ENCODE measurements at regions not wholly inside any gene's neighbourhood (a gene's known extent, or its start where the extent isn't known, plus 50 kb on each side); places are given as distances from the start of the nearest gene placed in this dataset.
A peak's percentile ranks its signal among the peaks of the same experiment; 100 is the strongest.

- DNase-seq (ENCODE audit: low spot score), result no peak
- no peak for ATAC-seq
- H3K4me1 Mint-ChIP-seq, result peaks cover 11% of the 10 kb centered on the region
- no peaks in the 10 kb centered on the region for H3K36me3 Mint-ChIP-seq
- ChIA-PET CTCF (interaction anchor here (1.1 to 1.2 kb wide), 2 partner anchors 264 to 287 kb away, joined by 3 read pairs; no protein-coding TSS in a partner anchor), POLR2A (no interaction called here)
- TF ChIP-seq, protein P1, sequence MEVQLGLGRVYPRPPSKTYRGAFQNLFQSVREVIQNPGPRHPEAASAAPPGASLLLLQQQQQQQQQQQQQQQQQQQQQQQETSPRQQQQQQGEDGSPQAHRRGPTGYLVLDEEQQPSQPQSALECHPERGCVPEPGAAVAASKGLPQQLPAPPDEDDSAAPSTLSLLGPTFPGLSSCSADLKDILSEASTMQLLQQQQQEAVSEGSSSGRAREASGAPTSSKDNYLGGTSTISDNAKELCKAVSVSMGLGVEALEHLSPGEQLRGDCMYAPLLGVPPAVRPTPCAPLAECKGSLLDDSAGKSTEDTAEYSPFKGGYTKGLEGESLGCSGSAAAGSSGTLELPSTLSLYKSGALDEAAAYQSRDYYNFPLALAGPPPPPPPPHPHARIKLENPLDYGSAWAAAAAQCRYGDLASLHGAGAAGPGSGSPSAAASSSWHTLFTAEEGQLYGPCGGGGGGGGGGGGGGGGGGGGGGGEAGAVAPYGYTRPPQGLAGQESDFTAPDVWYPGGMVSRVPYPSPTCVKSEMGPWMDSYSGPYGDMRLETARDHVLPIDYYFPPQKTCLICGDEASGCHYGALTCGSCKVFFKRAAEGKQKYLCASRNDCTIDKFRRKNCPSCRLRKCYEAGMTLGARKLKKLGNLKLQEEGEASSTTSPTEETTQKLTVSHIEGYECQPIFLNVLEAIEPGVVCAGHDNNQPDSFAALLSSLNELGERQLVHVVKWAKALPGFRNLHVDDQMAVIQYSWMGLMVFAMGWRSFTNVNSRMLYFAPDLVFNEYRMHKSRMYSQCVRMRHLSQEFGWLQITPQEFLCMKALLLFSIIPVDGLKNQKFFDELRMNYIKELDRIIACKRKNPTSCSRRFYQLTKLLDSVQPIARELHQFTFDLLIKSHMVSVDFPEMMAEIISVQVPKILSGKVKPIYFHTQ (CRISPR knock-in tag; IDR thresholded peaks at IDR 0.05), result no peak
- no peak for TF ChIP-seq ATF2 (CRISPR knock-in tag; IDR thresholded peaks at IDR 0.05; ENCODE audit: borderline replicate concordance, low read depth)
- TF ChIP-seq GTF2I (CRISPR knock-in tag; conservative IDR thresholded peaks at IDR 0.05), result no peak
- no peak for TF ChIP-seq ETV6 (CRISPR knock-in tag; IDR thresholded peaks at IDR 0.05)
- no peak for TF ChIP-seq PREB (CRISPR knock-in tag; IDR thresholded peaks at IDR 0.05; ENCODE audit: borderline replicate concordance)
- TF ChIP-seq, protein P2, sequence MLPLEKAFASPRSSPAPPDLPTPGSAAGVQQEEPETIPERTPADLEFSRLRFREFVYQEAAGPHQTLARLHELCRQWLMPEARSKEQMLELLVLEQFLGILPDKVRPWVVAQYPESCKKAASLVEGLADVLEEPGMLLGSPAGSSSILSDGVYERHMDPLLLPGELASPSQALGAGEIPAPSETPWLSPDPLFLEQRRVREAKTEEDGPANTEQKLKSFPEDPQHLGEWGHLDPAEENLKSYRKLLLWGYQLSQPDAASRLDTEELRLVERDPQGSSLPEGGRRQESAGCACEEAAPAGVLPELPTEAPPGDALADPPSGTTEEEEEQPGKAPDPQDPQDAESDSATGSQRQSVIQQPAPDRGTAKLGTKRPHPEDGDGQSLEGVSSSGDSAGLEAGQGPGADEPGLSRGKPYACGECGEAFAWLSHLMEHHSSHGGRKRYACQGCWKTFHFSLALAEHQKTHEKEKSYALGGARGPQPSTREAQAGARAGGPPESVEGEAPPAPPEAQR (CRISPR knock-in tag; IDR thresholded peaks at IDR 0.05), result no peak
- TF ChIP-seq OVOL2 (CRISPR knock-in tag; IDR thresholded peaks at IDR 0.05; ENCODE audit: borderline replicate concordance), result no peak
- no peak for TF ChIP-seq NFYB (CRISPR knock-in tag; conservative IDR thresholded peaks at IDR 0.05; ENCODE audit: low read depth)
- H3K27me3 Mint-ChIP-seq (ENCODE audit: low read depth), result no peaks in the 10 kb centered on the region
- H3K27ac Mint-ChIP-seq, result no peak overlapping the region
- no peak overlapping the region for H3K4me3 Mint-ChIP-seq
- no peaks in the 10 kb centered on the region for H3K9me3 Mint-ChIP-seq
Measured at GRCh38 chr7:113424185-113424817, 305.9 kb upstream of the SMIM30 start.

DNA sequence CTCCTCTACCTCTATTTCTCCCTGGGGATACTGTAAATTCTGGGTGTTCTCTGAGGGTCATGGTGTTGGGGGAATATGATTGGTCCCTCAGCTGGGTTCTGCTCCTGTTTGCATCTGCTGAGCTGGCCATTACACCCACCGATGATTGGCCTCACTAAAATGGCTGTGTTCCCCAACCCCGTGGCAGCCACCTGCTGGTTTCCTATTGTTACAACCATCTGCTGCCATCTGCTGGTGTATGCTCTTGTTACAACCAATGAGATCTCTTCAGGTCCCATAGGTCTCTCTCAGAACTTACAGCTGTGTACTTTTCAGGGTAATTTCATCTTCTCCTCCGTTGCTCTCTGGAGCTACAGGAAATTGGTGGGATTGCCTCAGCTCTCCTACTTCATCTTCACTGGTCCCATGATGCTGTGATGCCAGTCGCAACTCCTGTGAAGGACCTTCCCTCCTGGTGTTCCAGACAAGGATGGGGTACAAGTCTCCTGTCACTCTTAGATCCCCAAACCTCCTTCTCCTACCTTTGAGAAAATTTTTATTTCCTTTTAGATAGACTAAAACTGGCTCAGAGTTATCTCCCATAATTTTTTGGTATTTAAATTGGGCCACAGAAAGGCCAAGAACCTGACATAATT lies 303.5 kb upstream of the SMIM30 start:
- DNase-seq (ENCODE audit: low spot score) (peak; percentile 84), ATAC-seq (peak; percentile 97)
- H3K4me3 Mint-ChIP-seq, result no peak overlapping the region
- TF ChIP-seq ZNF121 (CRISPR knock-in tag; IDR thresholded peaks at IDR 0.05), result peak; percentile 76; the same call in 1 of the 2 replicates
- peak; percentile 67 for TF ChIP-seq CTCF (IDR thresholded peaks at IDR 0.05)
- TF ChIP-seq ZNF396 (CRISPR knock-in tag; IDR thresholded peaks at IDR 0.05; ENCODE audit: borderline replicate concordance), result no peak
- TF ChIP-seq, protein P3, sequence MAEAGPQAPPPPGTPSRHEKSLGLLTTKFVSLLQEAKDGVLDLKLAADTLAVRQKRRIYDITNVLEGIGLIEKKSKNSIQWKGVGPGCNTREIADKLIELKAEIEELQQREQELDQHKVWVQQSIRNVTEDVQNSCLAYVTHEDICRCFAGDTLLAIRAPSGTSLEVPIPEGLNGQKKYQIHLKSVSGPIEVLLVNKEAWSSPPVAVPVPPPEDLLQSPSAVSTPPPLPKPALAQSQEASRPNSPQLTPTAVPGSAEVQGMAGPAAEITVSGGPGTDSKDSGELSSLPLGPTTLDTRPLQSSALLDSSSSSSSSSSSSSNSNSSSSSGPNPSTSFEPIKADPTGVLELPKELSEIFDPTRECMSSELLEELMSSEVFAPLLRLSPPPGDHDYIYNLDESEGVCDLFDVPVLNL (CRISPR knock-in tag; IDR thresholded peaks at IDR 0.05; ENCODE audit: borderline replicate concordance, low read depth), result no peak
- no peak for TF ChIP-seq SMAD4 (CRISPR knock-in tag; IDR thresholded peaks at IDR 0.05)
- TF ChIP-seq, protein P4, sequence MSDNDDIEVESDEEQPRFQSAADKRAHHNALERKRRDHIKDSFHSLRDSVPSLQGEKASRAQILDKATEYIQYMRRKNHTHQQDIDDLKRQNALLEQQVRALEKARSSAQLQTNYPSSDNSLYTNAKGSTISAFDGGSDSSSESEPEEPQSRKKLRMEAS (CRISPR knock-in tag; IDR thresholded peaks at IDR 0.05), result peak; percentile 48; the same call in 1 of the 2 replicates
- TF ChIP-seq, protein P5, sequence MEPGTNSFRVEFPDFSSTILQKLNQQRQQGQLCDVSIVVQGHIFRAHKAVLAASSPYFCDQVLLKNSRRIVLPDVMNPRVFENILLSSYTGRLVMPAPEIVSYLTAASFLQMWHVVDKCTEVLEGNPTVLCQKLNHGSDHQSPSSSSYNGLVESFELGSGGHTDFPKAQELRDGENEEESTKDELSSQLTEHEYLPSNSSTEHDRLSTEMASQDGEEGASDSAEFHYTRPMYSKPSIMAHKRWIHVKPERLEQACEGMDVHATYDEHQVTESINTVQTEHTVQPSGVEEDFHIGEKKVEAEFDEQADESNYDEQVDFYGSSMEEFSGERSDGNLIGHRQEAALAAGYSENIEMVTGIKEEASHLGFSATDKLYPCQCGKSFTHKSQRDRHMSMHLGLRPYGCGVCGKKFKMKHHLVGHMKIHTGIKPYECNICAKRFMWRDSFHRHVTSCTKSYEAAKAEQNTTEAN (CRISPR knock-in tag; IDR thresholded peaks at IDR 0.05), result no peak
- TF ChIP-seq PRRX2 (CRISPR knock-in tag; IDR thresholded peaks at IDR 0.05), result no peak
- TF ChIP-seq KAT7 (CRISPR knock-in tag; IDR thresholded peaks at IDR 0.05; ENCODE audit: borderline replicate concordance), result no peak
- no peak for TF ChIP-seq NR1H2 (CRISPR knock-in tag; IDR thresholded peaks at IDR 0.05)
- TF ChIP-seq TEAD1 (CRISPR knock-in tag; IDR thresholded peaks at IDR 0.05), result 0 out of 2 replicates have a peak, but pooled peaks have one; percentile 21
- TF ChIP-seq, protein P6, sequence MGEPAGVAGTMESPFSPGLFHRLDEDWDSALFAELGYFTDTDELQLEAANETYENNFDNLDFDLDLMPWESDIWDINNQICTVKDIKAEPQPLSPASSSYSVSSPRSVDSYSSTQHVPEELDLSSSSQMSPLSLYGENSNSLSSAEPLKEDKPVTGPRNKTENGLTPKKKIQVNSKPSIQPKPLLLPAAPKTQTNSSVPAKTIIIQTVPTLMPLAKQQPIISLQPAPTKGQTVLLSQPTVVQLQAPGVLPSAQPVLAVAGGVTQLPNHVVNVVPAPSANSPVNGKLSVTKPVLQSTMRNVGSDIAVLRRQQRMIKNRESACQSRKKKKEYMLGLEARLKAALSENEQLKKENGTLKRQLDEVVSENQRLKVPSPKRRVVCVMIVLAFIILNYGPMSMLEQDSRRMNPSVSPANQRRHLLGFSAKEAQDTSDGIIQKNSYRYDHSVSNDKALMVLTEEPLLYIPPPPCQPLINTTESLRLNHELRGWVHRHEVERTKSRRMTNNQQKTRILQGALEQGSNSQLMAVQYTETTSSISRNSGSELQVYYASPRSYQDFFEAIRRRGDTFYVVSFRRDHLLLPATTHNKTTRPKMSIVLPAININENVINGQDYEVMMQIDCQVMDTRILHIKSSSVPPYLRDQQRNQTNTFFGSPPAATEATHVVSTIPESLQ (CRISPR knock-in tag; IDR thresholded peaks at IDR 0.05), result no peak
- H3K9me3 Mint-ChIP-seq, result no peaks in the 10 kb centered on the region
- no peaks in the 10 kb centered on the region for H3K36me3 Mint-ChIP-seq
- ChIA-PET CTCF (interaction anchor here (0.5 to 2.8 kb wide), 20 partner anchors 10 to 481 kb away, joined by 3 to 34 read pairs (median 4); partner anchors contain the start of gene GPR85), POLR2A (no interaction called here)
- H3K27ac Mint-ChIP-seq, result no peak overlapping the region
- H3K4me1 Mint-ChIP-seq, result peaks cover 11% of the 10 kb centered on the region
- H3K27me3 Mint-ChIP-seq (ENCODE audit: low read depth), result no peaks in the 10 kb centered on the region

Data from WTC11 (cell line).